ENCODE measurements at regions not wholly inside any gene's neighbourhood (a gene's known extent, or its start where the extent isn't known, plus 50 kb on each side); places are given as distances from the start of the nearest gene placed in this dataset.
"Not testable (repeated sequence)": the region's sequence is repeated elsewhere in the genome, so short reads cannot be mapped to it uniquely, and the experiment has no call there.

DNA sequence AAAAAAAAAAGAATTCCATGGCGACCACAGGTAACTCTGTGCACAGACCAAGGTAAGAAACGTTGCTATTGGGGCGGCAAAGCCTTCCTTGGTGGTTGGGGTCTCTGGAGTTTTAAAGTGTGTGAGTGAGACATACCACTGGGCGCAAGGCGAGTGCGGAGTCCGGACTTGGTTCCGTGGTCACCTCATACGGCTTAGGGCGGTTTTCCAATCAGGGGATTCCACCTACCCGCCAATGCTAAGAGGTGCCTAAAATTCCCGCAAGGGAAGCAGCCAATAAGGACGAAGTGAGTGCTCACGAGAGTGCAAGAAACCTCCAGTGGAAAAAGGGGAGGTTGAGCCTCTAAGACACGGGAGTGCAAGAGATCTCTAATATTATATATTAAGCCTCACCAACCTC is 68.6 kb upstream of the PRSS16 start:
- no peak for DNase-seq (ENCODE audit: low read depth in 4 of 4, low spot score in 1 of 4)

DNA sequence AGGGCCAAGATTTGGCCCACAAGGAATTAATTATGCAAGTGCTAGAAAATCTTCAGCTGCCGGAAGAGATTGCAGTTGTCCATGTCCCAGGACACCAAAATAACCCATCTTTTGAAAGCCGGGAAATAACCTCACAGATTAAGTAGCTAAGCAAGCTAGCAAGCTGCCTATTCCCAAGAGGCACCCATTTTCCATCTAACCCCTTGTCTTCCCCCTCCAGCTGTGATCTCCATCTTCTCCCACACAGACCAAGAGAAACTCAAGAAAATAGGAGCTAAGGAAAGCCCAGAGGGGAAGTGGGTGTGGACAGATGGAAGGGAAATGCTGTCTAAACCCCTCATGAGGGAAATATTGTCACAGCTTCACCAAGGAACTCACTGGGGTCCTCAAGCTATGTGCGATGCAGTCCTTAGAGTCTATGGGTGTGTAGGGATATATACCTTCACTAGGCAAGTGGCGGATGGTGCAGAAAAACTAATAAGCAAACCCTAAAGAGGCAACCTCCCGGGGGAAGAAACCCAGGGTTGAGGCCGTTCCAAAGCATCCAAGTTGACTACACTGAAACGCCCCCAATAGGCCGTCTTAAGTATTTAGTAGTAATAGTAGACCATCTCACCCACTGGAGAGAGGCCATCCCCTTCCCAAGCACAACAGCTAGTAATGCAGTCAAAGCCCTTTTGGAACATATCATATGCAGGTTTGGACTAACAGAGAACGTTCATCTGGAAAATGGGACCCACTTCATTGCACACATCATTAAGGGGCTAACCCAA is 64.3 kb upstream of the PRSS16 start:
- no peak for DNase-seq (ENCODE audit: low read depth in 4 of 4, low spot score in 1 of 4)

DNA sequence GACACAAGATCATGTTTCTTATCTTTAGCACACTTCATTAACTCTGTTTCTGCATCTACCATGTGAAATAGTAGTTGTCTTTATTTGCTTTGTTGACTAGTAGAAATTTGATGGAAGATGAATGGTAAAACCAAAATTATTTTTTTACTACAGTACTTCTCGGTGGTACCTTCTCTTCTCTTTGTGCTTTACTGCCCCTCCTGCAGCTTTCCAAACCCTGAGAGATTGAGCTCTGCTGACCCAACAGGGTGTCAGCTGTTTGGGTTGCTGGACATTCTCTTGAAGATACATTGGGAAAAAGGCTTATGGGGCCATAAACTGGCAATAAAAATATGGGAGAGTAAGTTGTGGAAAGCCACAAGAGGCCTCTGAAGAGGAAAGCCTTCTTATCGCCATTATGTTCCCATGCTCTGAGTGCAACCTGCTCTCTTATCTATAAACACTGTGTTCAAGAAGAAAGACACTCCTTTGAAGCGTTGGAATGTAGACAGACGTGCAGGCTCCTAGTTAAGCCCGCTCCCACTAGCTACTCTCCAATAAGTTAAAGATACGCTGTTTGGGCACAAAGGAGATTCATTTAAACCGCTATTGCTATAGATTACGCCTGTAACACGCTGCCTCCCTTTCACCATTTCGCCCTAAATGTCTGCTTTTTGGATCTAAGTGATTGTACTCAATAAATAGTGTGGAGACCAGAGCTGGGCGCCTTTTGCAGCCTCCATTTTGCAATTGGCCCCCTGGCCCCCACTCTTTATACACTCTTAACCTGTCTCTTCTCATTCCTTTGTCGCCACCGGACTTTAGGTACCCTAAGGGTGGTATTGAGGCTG is 60.1 kb upstream of the PRSS16 start:
- no peak for DNase-seq (ENCODE audit: low read depth in 4 of 4, low spot score in 1 of 4)

DNA sequence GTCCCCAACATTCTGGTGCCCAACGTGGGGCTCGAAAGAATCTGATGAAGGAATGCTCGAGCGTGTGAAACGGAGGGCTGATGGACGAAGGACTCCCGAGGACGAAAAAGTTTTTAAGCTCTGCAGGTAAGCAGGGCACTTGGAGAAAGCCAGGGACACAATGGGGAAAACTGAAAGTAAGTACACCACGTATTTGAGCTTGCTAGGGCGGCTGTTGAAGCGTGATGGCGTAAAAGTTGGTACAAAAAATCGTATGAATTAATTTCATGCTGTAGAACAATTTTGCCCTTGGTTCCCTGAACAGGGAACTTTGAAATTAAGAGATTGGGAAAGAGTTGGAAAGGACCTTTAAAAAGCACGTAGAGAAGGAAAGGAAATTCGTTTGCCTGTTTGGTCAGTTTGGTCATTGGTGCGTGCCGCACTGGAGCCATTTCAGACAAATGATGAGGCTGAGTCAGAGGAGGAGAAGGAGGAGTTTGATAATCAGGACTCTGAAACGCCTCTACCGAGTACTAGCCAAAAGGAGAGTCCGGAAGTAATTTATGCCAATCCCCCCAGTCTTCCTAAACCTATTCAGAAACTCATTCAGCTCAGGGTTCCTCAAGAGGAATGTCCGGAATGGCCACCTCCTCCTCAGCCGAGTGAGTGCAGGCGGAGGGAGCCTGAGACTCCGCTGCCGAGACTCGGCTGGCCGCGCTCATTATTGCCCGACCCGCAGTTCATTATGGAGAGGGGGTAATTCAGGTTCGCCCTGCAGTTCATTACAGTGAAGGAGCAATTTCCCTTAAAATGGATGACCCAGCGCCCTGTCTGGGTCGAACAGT is 59.2 kb upstream of the PRSS16 start:
- DNase-seq (ENCODE audit: low read depth in 4 of 4, low spot score in 1 of 4), result peak in 1 of 4 experiments; percentile 14

DNA sequence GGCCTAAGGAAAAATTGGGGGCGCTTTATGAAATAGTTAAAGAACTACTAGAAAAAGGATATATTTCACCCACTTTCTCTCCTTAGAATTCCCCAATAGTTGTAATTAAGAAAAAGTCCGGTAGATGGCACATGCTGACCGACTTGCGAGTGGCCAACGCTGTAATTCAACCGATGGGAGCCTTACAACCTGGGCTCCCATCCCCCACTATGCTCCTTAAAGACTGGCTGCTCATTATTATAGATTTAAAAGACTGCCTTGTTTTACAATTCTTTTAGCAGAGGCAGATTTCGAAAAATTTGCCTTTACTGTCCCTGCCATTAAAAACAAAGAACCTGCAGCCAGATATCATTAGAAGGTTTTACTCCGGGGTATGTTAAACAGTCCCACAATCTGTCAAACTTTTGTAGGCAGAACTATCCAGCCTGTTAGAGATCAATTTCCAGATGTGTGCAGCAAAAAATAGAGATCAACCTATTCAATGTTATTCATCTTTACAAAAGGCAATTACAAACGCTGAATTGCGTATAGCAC is 58.5 kb upstream of the PRSS16 start:
- DNase-seq (ENCODE audit: low read depth in 4 of 4, low spot score in 1 of 4), result peak in 1 of 4 experiments; percentile 19

DNA sequence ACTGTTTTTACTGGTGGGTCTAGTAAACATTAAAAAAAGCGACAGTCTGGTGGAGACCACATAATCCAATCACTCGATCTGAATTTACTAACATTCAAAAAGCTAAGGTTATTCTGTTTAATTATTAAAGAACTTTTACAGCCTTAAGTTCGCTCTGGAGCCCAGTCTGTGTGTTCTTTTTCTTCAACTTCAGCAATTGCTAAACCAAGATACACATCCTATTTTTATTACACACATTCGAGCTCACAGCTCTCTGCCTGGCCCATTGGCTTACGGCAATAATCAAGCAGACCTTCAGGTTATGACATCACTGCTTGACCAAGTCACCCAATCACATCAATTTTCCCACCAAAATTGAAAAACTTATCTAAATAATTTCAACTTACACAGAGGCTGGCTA is 57.4 kb upstream of the PRSS16 start:
- DNase-seq (ENCODE audit: low read depth in 4 of 4, low spot score in 1 of 4), result no peak

DNA sequence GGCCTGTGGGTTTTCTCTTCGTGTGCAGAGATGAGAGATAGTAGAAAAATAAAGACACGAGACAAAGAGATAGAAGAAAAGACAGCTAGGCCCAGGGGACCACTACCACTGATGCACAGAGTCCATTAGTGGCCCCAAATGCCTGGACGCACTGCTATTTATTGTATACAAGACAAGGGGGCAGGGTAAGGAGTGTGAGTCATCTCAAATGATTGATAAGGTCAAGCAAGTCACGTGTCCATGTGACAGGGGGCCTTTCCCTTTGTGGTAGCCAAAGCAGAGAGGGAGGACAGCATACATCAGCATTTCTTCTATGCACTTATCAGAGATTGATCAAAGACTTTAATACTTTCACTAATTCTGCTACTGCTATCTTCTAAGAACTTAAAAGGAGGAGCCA is 53.0 kb upstream of the PRSS16 start:
- DNase-seq (ENCODE audit: low read depth in 4 of 4, low spot score in 1 of 4), result not testable (repeated sequence)

DNA sequence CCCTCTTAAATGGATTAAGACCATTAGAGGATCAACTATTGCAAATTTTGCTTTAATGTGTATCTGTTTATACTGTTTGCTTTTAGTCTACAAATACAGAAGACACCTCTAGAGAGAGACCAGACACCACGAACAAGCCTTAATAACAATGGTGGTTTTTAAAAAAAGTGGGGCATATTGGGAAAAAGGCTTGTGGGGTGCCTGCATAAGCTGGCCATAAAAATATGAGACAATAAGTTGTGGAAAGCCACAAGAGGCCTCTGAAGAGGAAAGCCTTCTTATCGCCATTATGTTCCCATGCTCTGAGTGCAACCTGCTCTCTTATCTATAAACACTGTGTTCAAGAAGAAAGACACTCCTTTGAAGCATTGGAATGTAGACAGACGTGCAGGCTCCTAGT is 52.0 kb upstream of the PRSS16 start:
- not testable (repeated sequence) for DNase-seq (ENCODE audit: low read depth in 4 of 4, low spot score in 1 of 4)
